ENCODE measurements at regions not wholly inside any gene's neighbourhood (a gene's known extent, or its start where the extent isn't known, plus 50 kb on each side); places are given as distances from the start of the nearest gene placed in this dataset.
"Not testable (repeated sequence)": the region's sequence is repeated elsewhere in the genome, so short reads cannot be mapped to it uniquely, and the experiment has no call there.

DNA sequence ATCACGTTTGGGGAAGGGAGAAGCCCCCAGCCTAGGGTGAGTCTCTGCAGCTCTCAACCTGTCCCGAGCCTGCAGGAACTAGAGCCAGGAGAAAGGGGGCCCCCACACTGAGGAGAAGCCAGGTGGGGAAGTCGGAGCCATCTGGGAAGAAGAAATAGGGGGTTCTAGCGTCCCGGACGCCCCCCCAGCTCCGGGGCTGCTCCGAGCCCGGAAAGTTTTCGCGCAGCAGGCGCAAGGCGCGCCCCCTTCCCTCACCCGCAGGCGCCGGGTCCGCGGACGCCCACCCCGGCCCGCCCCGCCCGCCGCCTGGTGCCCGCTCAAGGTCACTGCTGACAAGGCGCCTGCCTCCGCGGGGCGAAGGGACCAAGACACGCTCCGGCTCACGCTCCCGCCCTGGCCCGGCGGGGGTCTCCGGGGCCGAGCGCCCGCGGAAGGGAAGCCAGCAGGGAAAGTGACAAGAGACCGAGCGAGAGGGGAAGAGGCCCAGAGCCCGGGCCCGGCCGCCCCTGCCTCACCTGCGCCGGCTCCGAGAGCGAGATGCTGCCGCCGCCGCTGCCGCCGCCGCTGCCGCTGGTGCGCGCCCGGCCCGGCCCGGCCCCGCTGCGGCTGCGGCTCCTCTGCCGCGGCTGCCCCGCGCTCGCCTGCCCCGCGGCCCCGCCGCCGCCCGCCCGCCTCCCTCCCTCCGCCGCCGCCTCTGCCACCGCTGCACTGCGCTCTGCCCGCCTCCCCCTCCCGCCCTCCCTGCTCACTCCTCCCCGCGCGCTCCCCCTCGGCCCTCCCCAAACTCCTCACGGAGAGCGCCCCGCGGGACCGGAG, 108.4 kb upstream of the SLC6A11 start:
- no peak for DNase-seq

DNA sequence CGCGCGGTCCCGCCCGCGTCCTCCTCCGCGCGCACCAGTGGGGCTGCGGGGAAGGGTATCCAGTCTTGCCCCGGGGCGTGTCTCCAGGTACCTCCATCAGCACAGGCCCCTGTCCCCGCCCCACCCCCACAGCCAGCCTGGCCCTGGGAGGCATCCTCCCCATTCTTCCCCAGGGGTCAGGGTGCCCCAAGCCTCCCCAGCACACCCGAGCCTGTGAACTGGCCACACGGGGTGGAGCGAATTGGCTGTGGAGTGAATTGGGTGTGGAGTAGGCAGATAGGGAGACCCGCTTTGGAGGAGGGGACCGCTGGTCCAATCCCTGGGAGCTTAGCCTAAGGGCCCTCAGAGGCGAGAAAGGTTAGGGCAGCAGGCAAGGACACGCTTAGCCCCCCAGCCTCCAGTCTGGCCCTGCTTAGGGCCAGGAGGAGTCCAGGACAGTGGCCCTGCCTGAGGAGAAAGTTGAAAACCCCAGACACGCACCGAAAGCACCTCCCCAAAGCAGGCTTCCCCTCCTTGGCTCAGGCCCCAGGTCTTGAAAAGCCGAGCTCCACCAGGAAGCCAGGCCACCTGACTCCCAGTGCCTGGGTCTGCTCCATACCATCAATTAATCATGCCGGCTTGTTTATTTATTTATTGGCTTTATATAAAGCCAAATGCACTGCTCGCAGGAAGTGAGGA, 107.7 kb upstream of the SLC6A11 start:
- DNase-seq, result no peak

DNA sequence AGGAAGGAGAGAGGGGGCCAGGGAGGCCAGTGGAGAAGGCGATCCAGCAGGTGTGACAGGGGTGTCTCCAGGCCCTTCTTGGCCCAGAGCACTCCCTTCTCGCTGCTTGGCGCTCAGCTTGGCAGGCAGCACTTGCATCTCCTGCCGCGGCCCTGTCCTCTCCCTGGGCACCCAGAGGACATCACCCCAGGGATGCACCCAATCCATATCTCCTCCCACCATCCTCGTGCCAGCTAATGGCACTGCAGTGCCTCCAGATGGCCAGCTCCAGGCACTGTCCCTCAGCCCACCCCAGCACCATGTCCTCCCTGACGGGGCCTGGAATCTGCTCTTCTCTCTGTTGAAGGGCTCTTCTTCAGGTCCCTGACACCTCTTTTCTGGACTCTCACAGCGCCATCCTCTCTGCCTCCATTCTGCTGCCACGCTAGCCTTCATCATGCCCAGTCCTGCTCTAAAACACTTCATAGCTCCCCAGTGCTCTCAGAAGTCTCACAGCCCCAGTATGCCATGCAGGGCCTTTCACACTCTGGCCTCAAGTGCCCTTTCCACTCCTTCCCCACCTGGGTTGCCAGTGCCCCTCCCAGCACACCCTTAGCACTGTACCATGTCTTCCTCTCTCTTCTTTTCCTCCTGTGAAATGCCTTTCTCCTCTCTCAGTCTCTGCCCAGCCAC, 106.8 kb upstream of the SLC6A11 start:
- no peak for DNase-seq

DNA sequence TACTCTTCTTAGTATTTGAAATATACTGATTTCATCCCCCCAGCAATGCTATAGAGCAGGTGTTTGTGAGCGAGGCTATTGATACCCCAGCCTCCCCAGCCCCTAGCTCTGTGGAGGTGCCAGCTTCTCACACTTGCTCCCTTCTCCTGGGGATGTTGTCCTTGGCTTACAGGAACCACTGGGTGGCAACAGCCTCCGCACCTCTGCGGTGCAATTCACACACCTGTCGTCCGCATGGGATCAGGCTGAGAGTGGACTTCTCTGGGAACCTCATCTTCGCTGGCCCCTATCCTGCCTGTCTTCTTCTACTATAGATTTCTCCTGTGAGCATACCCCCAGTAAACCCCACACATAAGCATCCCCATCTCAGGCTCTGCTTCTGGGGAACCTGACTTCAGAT, 103.9 kb upstream of the SLC6A11 start:
- no peak for DNase-seq

DNA sequence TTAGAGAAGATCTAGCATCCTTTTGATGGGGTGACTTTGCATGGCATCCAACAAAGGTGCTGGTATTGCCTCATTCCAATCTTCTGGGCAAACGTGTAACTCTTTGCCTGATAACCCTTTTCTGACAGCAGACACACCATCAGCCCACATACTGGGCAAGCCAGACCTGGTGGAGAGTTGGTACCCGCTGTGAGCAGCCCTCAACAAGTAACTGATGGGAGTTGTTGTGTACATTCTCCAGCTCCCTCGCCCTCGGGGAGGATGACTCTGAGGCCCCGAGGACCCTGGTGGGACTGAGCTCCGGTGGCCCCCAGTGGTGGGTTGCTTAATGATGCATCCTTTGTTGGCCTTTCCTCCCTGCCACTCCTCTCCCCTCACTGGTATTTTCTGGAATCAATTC, 102.4 kb upstream of the SLC6A11 start:
- no peak for DNase-seq

DNA sequence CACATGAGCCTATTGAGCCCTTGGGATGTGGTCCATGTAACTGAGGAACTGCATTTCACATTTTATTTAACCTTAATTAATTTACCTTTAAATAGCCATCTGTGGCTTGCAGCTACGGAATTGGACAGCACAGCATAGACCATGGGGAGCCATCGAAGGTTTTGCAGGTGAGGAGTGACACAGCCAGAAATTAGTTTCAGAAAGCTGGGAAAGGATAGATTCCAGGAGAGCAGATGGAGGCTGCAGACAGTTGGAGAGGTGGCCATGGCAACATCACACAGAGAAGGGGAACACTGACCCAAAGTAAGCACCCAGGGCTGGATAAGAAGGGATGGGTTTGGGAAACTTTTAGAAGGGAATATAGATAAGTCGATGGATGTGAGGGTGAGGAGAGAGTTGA, 100.1 kb upstream of the SLC6A11 start:
- no peak for DNase-seq

DNA sequence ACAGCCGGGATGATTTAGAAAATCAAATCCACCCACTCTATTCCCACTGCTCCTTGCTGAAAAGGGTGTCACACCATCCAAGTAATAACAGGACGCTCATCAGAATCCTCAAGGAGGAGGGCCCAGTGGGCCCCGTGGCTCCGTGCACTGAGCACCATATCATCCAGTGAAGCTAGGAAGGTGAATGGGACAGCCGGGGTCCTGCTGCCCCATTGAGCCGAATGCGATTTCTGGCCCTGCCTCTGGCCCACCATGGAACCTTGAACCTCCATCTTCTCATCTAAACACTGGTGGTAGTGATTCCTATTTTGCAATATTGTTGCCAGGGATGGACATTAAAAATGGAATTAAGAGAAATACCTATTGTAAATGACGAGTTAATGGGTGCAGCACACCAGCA, 99.1 kb upstream of the SLC6A11 start:
- DNase-seq, result no peak

DNA sequence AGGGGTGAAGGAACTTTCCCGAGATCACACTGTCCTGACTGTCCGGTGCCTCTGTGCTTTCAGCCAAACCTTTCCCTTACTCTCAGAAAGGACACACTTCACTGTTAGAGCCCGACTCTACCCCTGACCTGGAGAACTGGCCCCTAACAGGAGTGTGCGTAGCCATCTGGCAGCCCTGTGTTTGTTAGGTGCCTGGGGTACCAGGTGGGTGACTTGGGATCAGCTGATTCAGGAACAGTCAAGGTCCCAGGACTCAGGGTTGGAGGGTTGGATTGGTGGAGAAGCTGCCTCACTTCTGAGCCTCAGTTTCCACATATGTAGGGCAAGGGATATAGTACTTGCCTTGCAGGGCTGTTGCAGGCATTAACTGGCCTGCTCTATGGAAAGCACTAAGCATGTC, 98.3 kb upstream of the SLC6A11 start:
- DNase-seq, result no peak

DNA sequence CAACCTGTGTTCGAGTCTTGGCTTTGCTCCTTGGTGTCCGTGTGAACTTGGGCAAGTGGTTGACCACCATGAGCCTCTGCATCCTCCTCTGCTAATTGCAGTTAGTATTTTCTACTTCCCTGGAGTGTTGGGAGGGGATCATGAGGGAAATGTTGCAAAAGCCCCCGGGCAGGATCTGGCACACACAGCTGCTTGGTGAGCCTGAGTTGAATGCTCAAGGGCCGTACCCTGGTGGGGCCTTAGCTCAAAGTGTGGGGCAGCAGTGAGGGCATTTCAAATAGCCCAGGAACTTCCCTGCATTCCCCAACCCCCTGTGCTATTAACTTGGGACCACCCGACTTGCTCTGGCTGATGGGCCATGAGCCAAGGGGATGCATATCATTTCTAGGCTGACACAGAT, 94.9 kb upstream of the SLC6A11 start:
- no peak for DNase-seq

DNA sequence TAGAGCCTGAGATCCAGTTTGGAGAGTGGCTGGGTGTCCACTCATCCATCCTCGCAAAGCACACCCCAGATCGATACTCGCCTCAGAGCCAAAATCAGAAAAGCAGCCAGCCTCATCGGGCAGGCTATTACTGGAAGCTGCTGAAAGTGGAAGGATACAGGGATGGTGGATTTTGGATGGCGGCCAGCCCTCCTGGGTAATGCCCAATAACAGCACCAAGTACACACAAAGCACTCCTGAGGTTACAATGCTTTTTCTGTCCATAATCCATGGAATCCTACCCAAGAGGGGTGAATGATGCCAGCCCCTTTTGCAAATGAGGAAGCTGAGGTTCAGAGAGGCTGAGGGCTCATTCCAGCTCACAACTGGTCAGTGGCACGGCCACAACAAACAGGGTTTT, 93.1 kb upstream of the SLC6A11 start:
- no peak for DNase-seq

DNA sequence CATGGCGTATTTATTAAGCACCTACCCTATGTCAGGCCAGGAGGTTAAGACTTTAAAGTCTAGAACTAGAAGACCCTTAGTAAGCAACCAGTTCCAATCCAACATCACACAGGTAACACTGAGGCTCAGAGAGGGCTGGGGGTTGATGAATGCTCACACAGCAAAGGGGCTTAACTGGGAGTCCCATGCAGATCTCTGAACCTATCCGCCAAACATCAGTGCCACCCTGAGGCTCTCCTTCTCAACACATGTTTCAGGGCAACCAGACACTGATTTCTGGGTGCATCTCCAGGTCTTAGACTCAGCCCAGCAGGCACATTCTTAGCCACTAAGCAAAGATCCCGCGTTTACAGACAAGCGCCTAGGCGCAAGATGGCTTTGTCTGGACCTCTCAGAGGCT, 92.0 kb upstream of the SLC6A11 start:
- DNase-seq, result no peak

DNA sequence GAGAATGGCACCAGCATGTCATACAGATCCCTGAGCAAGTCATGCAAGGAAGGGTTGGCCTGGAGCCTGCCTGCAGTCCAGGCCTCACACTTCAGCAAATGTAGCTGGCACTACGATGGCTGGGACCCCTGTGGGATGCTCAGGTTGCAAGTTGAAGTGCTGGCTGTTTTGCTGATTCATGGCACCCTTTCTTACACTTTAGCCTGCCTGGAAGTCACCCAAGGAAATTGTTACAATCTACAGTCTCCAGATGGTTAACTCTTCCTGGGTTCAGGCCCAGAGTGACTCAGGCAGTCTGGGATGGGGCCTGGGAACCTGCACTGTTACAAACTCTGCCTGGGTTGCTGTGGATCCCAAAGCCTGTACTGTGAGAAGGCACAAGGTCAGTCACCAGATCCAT, 91.0 kb upstream of the SLC6A11 start:
- no peak for DNase-seq

DNA sequence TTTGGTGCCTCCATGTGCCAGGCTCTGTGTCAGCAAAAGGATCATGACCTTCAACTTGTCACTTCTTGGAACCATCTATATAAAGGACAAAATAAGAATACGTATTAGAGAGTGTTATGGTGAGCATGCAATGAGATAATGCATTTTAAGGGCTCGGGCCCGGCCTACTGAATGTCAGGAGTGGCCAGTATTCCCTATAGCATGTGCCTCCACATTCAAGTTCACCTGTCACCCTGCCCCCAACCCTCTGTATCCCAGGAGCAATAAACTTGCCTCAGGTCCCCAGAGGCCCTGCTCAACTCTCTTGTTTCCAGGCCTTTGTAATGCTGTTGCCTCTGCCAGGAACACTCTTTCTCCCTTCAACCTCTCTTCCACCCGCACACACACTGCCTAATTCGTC, 90.2 kb upstream of the SLC6A11 start:
- DNase-seq, result no peak

DNA sequence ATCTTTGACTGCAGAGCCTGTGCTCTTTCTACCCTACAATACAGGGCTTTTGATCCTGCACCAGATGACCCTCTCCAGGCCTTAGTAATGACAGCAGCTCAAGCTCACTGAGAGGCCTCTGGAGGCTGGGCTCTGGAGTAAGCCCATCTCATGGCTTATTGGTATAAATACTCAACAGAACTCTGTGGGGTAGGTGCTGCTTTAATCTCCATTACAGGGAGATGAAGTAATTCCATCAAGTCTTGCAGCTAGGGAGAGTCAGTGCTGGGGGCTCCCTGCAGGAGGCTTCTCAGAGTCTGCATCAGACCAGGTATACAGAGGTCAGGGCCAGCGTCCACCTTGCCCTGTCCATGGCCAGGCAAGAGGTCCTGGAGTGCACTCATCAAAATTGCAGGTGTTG, 89.2 kb upstream of the SLC6A11 start:
- DNase-seq, result no peak

DNA sequence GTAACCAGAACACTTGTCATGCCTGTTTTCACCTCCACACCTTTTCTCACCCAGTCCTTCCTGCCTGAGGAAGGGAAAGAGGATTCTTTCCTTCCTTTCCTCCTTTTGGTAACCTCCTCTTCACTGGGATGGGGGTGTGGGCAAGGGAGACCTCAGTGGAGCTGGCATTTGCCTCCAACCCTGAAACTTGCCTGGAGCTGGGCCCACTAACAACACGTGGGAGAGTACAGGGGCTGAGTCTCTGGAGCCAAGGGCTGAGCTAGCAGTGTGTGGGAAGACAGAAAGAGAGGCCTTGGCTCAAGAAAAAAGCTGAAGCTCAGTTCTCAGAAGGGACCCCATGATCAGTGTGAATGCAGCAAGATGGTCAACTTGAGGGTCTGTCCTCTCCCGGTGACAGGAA, 86.6 kb upstream of the SLC6A11 start:
- DNase-seq, result no peak

DNA sequence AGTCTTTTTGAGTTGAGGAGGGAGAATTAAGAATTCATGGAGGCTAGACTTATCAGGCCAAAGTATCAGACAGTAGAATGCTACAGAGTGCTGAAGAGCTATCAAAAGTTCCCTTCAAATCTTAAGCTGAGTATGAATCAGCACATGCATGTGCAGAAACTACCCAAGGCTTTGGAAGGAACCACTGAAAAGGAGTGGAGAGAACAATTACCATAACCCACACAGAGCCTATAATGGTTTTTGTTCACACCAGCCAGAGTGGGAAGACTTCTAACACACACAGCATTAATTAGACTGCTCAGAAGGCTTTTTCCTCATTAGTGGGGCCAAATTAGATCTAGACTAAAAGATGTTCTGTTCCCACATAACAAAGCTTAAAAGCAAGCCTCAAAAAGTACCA, 83.7 kb upstream of the SLC6A11 start:
- DNase-seq, result no peak

DNA sequence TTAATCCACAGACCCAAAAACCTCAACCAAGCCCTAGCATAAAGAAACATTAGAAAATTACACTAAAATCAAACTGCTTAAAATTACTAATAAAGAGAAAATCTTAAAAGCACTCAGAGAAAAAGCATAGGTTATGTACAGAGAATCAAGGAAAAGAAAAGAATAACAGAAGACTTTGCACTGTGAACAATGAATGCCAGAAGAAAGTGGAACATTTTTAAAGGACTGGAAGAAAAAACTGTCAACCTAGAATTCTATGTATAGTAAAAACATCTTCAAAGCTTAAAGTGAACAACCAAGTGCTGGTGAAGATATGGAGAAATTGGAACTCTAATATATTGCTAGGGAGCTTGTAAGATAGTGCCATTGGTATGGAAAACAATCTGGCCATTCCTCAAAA, 82.7 kb upstream of the SLC6A11 start:
- DNase-seq, result no peak

DNA sequence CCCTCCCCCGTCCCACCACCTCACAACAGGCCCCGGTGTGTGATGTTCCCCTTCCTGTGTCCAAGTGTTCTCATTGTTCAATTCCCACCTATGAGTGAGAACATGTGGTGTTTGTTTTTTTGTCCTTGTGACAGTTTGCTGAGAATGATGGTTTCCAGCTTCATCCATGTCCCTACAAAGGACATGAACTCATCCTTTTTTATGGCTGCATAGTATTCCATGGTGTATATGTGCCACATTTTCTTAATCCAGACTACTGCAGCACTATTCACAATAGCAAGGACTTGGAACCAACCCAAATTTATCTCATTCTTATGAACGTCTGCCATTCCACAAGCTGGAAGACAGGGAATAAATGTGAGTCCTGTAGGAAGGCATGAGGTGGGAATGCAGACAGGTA, 79.6 kb upstream of the SLC6A11 start:
- not testable (repeated sequence) for DNase-seq

DNA sequence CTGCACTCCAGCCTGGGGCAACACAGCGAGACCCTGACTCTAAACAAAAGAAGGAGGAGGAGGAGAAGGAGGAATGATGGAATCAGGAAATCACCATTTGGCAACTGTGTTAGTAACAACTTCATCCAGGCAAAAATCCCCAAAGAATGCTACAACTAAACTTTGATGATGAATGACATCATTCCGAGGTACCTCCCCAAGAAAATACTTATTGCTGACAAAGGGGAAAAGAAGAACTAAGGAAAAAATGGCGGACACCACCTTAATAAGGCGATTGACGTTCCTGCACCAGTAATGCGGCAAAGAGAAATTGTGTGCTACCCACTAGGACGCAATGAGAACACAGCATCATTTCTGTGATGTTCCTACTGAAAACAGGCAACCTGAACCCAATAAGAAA, 78.2 kb upstream of the SLC6A11 start:
- DNase-seq, result no peak

DNA sequence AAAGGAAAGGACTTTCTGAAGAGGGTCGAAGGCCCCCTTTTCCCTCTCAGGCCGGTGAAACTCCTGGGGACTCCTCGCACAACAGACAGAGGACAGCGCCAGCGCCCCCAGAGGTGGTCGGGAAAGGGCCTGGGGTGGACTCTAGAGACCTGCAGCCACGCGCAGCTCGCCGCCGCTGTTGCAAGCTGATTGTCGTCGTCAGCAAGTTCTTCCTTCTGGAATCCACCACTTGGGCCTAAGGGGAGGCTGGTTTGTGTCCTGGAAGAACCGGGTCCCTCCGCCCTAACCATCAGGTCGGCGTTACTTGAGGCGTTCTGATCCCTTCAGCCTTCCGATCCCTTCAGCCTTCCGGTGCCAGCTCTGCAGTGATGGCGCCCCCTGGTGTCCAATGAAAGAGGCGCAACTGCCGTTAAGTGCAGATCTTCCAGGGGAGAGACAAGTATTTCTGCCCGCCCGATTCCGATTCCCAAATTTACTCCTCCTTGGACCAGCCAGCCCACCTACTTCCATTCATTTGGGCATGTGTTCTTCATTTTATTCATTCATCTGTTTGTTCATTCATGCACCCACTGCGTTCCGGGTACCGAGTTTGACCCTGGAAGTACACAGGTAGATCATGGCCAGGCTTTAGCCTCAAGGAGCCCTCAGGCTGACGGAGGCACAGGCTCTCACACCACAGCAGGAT, 77.2 kb upstream of the SLC6A11 start:
- DNase-seq, result peak; percentile 65

DNA sequence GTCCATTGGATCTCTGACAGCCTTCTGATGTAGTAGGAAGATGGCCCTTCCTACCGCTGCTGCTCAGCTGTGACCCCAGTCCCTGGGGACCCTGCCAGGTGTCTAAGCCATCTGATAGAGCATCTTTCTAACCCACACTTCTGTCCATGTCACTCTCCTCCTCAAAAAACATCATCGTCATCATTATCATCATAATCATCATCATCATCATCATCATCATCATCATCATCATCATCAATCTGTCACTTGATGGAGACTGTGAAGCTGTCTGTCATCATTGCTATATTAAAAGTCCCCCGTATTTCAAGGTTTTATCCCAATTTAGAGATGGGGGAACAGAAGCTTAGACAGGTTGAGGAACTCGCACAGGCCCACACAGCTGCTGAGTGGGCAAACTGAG, 75.1 kb upstream of the SLC6A11 start:
- DNase-seq, result no peak

DNA sequence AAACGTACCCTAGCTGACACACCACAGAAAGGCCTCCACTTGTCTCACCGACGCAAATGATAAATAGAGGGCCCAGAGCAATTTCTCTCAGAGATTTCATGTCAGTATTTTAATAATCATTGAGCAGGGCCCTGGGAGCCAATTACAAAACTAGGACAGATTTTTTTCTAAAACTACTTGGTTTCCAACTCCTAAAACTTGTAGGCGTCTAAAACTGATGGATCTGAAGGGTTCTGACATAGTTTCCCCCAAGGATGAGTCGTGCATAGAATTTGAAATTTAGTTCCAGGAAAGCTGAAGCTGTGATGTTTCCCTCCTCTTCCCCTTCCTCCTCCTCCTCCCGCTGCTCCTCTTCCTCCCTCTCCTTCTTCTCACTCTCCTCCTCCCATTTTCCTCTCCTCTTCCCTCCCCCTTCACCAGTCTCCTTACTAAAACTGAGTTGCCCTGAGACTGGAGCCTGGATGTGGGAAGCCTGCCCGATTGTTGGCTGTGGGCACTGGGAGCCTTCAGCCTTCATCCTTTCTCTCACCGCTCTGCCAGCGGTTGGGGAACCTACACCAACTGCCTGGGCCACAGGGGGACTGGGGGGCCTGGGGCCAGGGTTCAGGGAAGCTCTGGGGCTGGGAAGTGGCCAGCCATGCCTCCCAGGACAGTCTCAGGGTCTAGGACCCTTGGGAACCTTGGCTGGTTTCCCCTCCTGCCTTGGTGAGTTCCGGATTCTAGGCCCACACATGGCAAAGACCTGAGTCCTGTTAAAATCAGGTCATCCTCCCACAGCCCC, 73.9 kb upstream of the SLC6A11 start:
- no peak for DNase-seq
